ENCODE measurements at regions not wholly inside any gene's neighbourhood (a gene's known extent, or its start where the extent isn't known, plus 50 kb on each side); places are given as distances from the start of the nearest gene placed in this dataset.

DNA sequence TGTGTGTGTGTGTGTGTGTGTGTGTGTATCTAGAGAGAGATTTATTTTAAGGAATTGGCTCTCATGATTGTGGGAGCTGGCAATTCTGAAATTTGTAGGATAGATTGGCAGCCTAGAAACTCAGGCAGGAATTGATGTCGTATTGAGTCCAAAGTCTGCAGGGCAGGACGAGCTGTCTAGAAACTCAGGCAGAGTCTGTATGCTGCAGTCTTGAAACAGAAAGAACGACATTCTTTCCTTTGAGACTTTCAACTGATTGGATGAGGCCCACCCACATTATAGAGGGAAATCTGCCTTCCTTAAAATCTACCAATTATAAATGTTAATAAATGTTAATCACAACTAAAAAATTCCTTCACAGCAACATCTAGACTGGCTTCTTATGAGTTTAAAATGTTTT lies 436.6 kb upstream of the FANCL start:
- peak; percentile 24 for DNase-seq (ENCODE audit: low spot score)

DNA sequence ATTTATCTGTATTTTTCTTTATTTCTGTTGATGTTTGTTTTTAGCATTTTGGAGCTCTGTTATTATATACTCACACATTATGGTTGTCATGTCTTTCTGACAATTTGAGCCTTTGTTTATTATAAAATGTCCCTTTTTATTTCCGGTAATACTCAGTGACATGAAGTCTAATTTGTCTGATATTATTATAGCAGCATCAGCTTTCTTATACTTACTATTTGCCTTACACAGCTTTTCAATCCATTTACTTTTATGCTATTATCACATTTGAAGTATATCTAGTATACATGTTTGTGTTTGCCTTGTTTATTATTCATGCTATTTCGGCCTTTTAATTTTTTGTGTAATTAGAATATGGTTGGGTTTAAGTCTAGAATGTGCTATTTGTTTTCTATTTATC lies 430.6 kb upstream of the FANCL start:
- DNase-seq (ENCODE audit: low spot score): no peak

DNA sequence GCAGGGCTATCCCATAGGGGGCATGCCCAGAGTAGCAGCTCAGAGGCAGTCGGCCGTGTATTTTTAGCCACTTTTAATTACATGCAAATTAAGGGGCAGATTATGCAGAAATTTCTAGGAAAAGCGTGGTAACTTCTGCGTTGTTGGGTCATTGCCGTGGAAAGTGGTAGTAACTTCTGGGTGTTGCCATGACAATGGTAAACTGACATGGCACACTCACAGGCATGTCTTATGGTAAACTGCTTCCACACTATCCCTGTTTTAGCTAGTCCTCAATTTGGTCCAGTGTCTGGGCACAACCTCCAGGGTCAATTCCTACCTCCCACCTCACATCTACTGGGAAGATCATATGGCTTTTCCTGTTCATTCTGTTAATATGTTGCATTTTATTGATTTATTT lies 428.9 kb upstream of the FANCL start:
- no peak for DNase-seq (ENCODE audit: low spot score)

DNA sequence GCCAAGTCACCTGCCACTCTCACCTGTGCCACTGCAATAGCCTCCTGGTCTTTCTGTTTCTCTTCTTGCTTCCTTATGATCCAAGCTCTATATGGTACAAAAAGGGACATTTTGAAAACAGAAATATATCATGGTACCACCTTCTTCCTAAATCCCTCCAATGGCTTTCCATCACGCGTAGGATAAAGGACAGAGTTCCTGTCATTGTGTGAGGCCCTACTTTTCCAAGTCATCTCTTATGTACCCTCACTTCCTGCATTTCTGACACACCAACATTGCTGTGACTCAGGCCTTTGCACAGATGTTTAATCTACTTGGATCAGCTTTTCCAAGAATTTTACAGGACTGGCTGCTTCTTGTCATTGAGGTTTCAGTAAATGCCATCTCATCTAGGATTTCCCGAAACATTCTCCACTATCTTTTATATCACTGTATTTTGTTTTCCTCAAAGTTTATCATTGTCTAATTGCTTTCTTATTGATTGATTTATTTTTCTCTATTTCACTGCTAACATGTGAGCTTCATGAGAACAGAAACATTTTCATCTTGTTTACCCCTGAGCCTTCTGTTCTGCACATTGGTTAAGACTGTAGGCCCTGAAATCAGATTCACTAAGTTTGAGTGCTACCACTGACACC lies 426.1 kb upstream of the FANCL start:
- no peak for DNase-seq (ENCODE audit: low spot score)

DNA sequence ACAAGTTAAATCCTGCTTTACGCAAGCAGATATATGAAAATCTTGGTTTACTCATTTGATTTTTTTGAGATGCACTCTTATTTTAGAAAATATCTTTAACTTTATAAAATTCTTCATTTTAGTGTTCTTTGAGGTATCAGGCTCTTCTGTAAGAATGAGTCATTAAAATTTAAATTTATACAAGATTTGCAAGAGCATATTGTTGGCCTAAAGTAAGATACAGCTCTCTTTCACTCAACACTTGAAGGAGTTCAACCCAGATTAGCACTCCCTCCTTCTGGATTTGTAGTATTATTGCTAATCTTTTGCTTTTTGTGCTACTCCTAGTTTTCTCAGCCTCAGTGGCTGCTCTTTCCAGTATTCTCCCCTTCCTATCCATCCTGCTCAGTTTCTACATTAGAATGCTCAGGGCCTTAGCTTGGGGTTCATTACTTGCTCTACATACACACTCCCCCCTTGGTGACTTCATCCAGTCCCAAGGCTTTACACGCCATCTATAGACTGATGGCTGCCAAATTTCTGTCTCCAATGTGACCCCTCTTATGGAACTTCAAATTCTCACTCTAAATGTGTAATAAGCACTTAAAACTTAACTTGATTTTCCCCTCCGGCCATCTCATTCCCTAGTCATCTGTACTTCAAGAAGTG lies 425.3 kb upstream of the FANCL start:
- DNase-seq (ENCODE audit: low spot score): no peak

DNA sequence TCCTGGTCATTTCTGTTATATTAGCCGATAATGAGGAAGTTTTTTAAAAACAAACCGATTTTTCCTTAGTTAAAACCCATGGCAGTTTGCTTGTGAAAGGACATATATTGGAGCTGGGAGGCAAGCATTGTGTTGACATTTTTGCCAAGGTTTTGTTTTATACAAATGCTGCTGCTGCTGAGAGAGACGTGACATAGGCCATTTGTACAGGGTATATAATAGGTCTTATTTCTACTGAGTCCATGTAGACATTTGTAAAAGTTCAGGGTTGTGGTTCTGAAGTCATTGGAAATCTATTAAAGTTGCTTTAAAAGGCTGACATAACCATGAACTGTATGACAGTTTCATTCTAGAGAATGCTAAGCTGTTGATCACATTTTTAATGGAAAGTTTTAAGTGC lies 424.0 kb upstream of the FANCL start:
- DNase-seq (ENCODE audit: low spot score): no peak

DNA sequence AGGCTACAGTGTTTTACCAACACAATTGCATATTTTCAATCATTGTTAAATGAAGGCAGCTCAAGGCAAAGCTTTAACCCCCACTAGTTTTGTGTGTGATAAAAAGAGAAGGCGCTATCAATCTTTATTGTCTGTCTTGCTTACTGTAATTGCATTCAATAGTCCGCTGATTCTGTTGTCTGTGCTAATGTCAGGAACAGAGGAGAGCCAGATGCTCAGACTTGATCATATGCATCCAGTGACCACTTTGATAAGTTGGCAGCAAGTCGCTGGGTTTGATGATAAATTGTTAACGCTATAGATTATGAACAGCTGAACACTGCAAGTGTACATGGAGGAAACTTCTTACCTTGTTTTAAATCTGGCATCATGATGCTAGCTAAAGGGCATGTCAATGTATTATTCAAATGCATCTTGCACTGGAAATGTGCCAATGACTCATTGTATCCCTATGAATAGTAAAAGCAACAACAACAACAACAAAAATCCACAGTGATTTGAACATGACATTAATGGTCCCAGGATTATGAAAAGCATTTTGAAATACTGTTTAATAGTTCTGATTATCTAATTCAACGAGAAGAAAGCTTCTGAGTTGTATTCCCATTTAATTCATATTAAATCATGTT lies 423.5 kb upstream of the FANCL start:
- DNase-seq (ENCODE audit: low spot score): no peak

DNA sequence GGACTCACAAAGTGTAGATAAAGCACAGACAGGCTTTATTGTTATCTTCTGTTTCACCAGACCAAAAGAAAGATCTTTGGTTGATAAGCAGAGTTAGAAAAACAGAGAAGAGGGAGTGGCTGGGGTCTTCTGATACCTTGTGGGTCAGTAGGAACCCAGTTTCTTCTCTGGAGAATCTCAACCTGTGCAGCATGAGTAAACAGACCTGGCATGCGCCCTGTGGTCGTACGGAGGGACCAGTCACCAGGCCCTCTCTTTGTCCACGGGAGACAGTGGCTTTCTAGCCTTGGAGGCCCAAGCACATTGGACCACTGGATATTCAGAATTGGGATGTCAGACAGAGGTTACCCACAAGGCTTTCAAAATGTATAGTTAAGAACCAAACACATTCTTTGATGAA lies 418.9 kb upstream of the FANCL start:
- no peak for DNase-seq (ENCODE audit: low spot score)

DNA sequence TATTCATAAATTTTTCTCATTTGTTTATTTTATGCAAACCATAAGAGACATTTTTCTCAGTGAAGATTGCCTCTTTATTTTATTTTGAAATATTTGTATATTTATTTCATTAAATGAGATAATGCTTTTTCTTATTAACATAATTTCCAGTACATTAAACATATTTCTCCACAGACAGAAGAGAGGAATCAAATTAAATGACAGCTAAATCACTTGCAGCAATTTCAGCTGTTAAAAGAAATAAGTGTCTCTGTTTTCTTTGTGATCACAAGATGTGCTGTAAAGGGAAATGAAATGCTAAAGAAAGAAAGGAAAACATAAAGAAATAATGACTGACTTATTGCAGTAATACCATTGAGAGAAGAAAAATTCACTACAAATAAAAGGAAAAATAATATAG lies 414.0 kb upstream of the FANCL start:
- DNase-seq (ENCODE audit: low spot score): no peak

DNA sequence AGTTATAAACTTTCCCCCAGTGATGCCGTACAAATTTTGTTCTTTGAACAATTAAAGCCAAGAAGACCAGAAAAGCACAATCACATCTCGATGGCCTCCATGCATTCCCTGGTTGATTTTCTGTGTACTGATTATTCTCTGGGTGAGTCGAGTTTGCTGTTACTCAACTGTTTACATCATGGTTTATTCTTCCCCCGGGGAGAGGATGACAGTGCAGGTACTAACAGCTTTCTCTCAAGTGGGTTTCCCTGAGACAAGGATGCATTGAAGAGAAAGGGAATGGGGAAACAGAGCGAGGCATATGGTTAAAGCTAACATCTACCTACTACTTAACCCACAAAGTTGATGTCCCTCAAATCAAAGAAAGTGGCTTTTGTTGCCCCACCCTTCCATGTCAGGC lies 410.8 kb upstream of the FANCL start:
- no peak for DNase-seq (ENCODE audit: low spot score)

DNA sequence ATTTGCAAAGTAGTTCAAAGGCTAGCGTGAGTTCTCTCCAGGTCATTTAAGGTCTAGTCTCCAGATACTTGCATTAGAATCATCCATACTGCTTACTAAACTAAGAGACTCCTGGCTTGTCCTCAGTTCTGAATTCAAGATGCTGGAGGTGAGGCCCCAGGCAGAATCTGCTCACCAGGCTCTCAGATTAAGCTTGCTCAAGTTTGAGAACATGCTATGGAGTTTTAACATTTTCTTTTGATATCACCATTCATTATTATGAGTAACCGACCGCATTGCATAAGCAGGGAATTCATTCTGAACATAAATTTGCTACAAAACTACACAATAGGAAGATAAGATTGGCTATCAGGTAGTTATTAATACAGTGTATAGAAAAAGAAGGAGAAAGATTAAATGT lies 409.7 kb upstream of the FANCL start:
- no peak for DNase-seq (ENCODE audit: low spot score)

DNA sequence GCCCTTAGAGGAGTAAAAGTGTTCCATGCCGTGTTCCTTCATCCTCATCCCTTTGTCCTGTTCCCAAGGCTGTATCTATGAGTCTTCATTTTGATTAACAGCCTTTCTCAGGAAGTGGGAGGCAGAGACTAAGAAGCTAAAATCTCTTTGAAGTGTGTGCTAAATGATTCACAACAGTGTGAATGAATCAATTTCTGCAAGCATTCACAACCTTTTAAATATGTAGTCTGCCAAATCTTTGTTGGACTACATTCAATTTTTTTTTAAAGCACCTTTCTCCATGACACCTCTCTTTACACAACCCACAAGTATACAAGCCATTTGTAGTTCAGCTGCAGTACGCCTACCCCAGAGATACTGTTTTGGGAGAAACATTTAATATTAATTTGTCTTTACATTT lies 408.6 kb upstream of the FANCL start:
- DNase-seq (ENCODE audit: low spot score): no peak

DNA sequence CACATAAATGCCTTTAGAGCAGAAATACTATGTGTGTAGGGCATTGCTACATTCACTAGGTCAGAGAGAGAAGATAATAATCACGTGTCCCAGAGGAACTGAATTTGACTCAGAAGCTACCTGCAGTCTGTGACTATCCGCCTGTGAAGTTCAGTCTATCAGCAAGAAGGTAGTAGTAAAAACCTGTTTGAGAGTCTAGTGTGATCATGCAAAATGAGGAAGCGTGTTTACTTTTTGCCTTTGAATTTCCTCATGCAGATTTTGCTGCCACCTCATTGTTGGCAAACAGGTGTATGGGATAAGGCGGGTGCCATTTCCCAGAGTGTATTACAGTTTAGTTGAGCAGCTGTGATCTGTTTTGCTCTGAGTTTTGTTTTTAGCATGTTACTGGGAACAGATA lies 403.9 kb upstream of the FANCL start:
- DNase-seq (ENCODE audit: low spot score): no peak

DNA sequence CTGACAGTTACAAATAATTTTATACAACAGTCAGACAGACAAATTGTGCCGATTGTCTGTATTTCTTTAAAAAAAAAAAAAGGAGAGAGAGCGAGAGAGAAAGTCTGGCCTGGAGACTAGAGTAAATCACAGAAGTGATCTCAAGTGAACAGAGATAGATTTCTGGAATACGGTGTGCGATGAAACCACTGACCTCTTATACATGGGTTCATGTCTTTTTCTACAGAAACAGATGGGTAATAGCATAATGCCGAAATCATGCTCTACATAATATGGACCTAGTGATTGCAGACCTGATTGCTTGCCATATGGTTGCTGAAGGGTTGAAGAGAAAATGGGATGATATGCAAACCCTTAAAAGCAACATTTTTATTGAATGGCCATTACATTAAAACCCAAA lies 403.3 kb upstream of the FANCL start:
- no peak for DNase-seq (ENCODE audit: low spot score)

DNA sequence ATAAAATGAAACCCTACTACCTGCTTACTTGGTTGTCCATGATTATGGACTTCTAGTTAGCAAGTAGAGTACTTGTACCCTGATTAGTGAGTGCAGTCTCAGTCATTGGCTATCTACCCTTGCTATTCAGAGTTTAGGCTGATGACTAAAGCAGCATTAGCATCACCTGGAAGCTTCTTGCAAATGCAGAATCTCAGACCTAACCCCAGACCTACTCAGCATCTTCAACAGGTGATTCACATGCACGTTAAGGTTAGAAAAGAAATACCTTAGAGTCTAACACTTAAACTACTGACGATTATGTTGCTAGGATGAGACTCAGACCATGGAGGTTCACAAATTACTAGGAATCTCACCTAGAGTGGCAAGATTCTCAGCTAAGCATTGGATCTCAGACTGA lies 399.9 kb upstream of the FANCL start:
- DNase-seq (ENCODE audit: low spot score): no peak

DNA sequence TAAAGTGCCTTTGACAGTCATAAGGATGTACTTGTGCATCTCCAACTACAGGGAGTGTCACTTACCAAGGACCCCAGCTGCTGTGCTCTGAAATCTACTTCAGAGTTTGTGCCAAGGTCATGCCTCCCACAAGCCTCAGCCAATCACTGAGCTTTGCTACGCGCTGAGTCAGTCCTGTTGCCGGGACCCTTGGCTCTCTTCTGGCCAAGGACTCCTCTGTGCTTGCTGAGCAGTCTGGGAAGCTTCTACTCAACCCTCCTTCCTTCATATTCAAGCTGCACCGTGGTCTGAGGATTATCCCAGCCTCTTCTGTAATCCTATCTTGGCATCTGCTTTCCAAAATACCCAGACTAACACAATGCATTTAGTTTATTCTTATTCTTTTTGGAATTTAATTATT lies 398.9 kb upstream of the FANCL start:
- DNase-seq (ENCODE audit: low spot score): no peak

DNA sequence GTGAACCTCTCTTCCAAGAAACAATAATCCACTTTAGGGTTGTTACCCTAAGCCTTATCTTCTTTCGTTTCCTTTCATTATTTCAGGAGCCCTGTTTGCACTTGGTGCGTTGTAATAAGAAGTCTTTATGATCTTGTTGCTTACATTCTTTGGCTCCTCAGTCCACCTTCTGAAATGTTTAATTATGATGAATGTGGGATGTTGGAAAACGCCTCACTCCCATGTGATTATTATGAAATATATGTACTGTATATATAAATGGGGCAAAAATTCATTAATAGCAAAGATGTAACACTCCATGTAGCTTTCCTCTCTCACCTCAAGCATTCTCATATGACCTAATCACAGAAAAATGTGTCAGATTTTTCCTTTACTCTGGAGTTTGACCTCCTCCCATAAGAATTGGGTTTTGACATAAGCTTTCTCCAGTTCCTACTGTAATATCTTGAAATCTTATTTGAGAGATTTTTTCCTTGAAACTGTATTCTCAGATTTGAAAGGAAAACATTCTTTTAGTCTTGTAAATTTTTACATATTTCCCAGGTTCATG lies 397.2 kb upstream of the FANCL start:
- no peak for DNase-seq (ENCODE audit: low spot score)

DNA sequence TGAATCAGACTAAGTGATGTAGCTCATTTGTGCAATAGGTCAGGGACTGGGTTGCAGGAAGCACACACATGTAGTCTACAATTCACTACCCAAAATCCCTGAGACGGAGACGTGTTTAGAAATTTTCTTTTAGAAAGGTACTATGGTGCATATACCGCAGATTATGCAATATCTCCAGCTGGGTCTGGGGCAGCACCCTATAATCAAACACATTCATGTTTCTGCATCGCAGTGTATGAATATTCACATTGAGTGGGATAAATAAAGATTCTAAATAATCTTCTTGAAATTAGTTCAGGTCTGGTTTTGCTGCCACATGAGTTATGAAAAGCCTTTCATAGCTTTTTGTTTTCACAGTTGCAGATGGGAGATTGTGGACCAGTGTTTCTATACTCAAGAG lies 395.7 kb upstream of the FANCL start:
- DNase-seq (ENCODE audit: low spot score): no peak

DNA sequence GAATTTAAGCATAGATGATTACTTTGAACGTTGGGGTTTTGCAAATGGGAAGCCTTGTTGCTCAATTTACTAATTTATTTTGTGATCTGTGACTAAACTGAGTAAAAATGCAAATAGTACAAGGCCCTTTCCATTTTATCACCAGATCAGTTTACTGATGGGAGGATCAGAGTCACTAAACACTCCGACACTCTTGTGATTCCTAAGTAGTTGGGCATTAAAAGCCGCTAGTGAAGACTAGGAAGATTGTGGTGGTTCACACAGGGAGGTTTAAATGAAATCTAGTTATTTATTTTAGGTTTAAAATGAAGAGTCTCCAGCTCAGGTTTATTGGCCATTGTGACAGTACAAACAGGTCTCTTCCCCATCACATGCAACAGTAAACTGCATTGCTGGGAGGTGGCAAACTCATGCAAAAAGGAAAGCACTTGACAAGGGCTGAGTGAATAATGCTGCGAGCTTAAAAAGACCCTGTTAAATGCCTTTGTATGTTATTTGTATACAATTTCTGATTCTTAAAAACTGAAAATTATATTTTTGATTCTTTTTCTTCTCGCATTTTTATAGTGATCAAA lies 394.8 kb upstream of the FANCL start:
- DNase-seq (ENCODE audit: low spot score): no peak

DNA sequence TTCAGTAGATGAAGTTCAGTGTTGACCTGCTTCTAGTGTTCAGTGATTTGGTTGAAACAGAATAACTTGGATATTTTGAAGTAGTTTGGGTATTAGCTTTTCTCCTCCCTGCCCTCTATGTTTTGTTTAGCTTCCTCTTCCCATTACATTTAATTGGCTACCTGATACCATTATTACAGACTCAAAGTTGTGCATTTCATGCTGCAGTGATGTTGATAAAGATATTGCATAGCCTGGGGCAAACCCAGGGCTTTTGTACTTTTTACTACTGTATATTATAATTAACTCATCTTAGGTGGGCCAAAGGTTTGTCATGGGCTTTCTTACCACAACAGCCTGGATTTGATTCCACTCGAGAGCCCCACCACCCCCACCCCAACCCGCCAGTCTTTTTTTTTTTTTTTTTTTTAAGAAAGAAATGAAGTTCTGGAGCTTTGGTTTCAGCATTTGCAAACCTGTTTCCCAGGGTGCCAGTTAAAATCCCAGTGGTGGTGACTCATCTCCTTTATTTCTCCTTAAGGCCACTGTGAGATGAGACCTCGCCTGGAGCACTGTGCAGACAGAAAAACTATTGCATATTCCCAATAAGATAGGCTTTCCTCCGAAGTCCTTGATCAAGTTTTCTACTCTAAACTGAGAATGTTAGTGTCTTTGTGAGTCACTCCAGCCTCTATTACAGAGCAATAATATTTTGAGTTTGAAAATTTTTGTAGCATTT lies 393.7 kb upstream of the FANCL start:
- no peak for DNase-seq (ENCODE audit: low spot score)

DNA sequence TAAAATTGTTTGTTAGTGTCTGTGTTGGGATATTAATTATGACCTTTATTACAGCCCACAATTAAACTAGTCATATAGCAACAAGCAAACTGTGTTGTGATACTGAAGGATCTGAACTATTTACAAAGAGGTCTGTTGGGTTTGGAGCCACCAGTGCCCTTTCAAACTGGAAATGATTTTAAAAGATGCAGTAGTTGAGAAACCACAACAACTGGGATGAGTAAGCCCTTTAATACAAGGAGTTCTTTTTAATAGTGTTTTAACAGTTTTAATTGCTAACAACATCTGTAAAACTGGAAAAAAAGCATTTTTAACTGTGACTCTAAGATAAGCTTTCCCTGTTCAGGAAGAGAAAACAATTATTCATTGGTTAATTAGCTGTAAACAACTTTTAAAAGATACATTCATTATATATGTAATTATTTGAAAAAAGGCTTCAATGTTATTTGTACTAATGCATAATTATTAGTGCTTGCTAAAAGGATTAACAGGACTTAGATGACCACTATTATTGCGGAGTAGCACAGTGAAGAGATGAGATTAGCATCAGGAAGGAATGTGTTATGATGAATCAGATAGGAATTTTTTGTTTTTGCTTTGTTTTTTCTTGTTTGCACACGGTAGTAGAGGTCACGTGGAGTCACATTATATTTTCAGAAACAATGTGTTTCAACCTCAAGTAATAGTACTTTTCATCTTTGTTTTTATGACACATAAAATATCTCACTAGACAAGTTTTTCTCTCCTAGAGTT lies 392.7 kb upstream of the FANCL start:
- DNase-seq (ENCODE audit: low spot score): no peak

DNA sequence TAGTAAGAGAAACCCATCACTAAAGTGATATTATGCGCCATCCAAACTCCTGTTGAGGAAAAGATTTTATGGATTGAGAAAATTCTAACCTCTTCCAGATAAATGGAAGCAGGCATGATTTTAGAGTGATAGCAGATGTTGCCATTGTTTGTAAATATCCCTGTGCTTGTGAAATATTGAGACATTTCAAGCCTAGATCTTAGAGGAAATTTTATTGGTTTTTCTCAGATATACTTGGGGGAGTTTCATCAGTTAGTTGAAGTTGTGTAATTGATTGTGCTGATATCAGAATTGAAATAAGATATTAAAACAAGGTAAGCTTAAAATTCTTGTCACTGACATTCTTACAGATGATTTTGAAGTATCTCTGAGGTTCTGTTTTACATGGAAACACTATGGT lies 390.9 kb upstream of the FANCL start:
- DNase-seq (ENCODE audit: low spot score): no peak
